ENCODE measurements at regions not wholly inside any gene's neighbourhood (a gene's known extent, or its start where the extent isn't known, plus 50 kb on each side); places are given as distances from the start of the nearest gene placed in this dataset.

- DNase-seq (ENCODE audit: low spot score) (no peak), FAIRE-seq (no peak), ATAC-seq (no peak)
- in situ Hi-C loops (cut with HindIII; ENCODE audit: extremely low pct_ligation_motif_present, low pct_unique_long_range_greater_than_20kb) = no loop called here
- H3K9me3 ChIP-seq (ENCODE audit: low read length) = no peaks in the 10 kb centered on the region; the same call in 1 of the 2 replicates
- H3K27ac ChIP-seq (ENCODE audit: extremely low read length, insufficient read depth, low read length) = no peak overlapping the region
- no peaks in the 10 kb centered on the region for H4K20me1 ChIP-seq (ENCODE audit: insufficient read depth, low read length)
- no peak overlapping the region for H2AFZ ChIP-seq (ENCODE audit: low read length)
- no peaks in the 10 kb centered on the region for H3K4me1 ChIP-seq (ENCODE audit: insufficient read depth, low read length)
- no peaks in the 10 kb centered on the region for H3K36me3 ChIP-seq (replicated peaks in 1 of 2; ENCODE audit: control insufficient read depth in 1 of 2, insufficient read depth in 2 of 2, low read length in 2 of 2)
- no TSS peak for BruUV-seq (replicated peaks)
- intact Hi-C loops (cut with micrococcal nuclease; ENCODE audit: unreplicated experiment) = no loop called here
- H3K4me2 ChIP-seq (ENCODE audit: low read depth, low read length) = no peak overlapping the region
- TF ChIP-seq MAFK (conservative IDR thresholded peaks at IDR 0.05 in 1 of 2, IDR thresholded peaks at IDR 0.05 in 1 of 2; ENCODE audit: low read length in 2 of 2) (peak; percentile 36 to 61; a peak in 2 of 4 replicates), ZNF441 (CRISPR knock-in tag; IDR thresholded peaks at IDR 0.05; ENCODE audit: borderline replicate concordance) (no peak), MAFF (IDR thresholded peaks at IDR 0.05; ENCODE audit: low read depth, low read length) (peak; percentile 54; the same call in 1 of the 2 replicates)
- H3K79me2 ChIP-seq (ENCODE audit: insufficient read depth, low read length) = no peaks in the 10 kb centered on the region
- H3K9ac ChIP-seq (ENCODE audit: insufficient read depth, low read depth, low read length) = no peak overlapping the region
- H3K4me3 ChIP-seq (replicated peaks in 1 of 3; ENCODE audit: insufficient read depth in 1 of 3, low read depth in 2 of 3, low read length in 3 of 3) = no peak overlapping the region
- ChIA-PET CTCF (ENCODE audit: low intra/inter-chr PET ratio, low total read pairs) (no interaction called here), POLR2A (no interaction called here)
- no peaks in the 10 kb centered on the region for H3K27me3 ChIP-seq (ENCODE audit: control insufficient read depth in 1 of 2, insufficient read depth in 2 of 2, low read length in 2 of 2)
These were observed 1047.1 kb upstream of the TENM4 start for GRCh38 chr11:80487952-80488351.

GRCh38 chr11:80486678-80487077 is 1045.8 kb upstream of the TENM4 start:
- Histone ChIP-seq H3K9ac (ENCODE audit: insufficient read depth, low read depth, low read length) (no peak overlapping the region), H3K4me2 (ENCODE audit: low read depth, low read length) (no peak overlapping the region), H3K79me2 (ENCODE audit: insufficient read depth, low read length) (no peaks in the 10 kb centered on the region), H3K9me3 (ENCODE audit: low read length) (no peaks in the 10 kb centered on the region), H3K4me3 (replicated peaks in 1 of 3; ENCODE audit: insufficient read depth in 1 of 3, low read depth in 2 of 3, low read length in 3 of 3) (no peak overlapping the region), H3K27me3 (ENCODE audit: control insufficient read depth in 1 of 2, insufficient read depth in 2 of 2, low read length in 2 of 2) (no peaks in the 10 kb centered on the region), H3K4me1 (ENCODE audit: insufficient read depth, low read length) (no peaks in the 10 kb centered on the region), H3K27ac (ENCODE audit: extremely low read length, insufficient read depth, low read length) (no peak overlapping the region), H4K20me1 (ENCODE audit: insufficient read depth, low read length) (no peaks in the 10 kb centered on the region), H2AFZ (ENCODE audit: low read length) (no peak overlapping the region), H3K36me3 (replicated peaks in 1 of 2; ENCODE audit: control insufficient read depth in 1 of 2, insufficient read depth in 2 of 2, low read length in 2 of 2) (no peaks in the 10 kb centered on the region)
- ATAC-seq (no peak), FAIRE-seq (no peak), DNase-seq (ENCODE audit: low spot score) (no peak)
- CTCF ChIA-PET (ENCODE audit: low intra/inter-chr PET ratio, low total read pairs) = no interaction called here
- 9% methylated on average over 4 of the region's 4 CpGs for WGBS (ENCODE audit: low lambda C conversion rate)
- POLR2A ChIA-PET = no interaction called here
- intact Hi-C loops (cut with micrococcal nuclease; ENCODE audit: unreplicated experiment) = no loop called here
- in situ Hi-C loops (cut with HindIII; ENCODE audit: extremely low pct_ligation_motif_present, low pct_unique_long_range_greater_than_20kb) = no loop called here
- no TSS peak for BruUV-seq (replicated peaks)
- TF ChIP-seq ISX (CRISPR knock-in tag; conservative IDR thresholded peaks at IDR 0.05) (no peak), KLF16 (CRISPR knock-in tag; IDR thresholded peaks at IDR 0.05) (no peak), THAP7 (CRISPR knock-in tag; IDR thresholded peaks at IDR 0.05) (no peak), ZSCAN30 (CRISPR knock-in tag; IDR thresholded peaks at IDR 0.05) (no peak), RORA (CRISPR knock-in tag; IDR thresholded peaks at IDR 0.05) (no peak)
